ENCODE measurements at regions not wholly inside any gene's neighbourhood (a gene's known extent, or its start where the extent isn't known, plus 50 kb on each side); places are given as distances from the start of the nearest gene placed in this dataset.
A peak's percentile ranks its signal among the peaks of the same experiment; 100 is the strongest.

DNA sequence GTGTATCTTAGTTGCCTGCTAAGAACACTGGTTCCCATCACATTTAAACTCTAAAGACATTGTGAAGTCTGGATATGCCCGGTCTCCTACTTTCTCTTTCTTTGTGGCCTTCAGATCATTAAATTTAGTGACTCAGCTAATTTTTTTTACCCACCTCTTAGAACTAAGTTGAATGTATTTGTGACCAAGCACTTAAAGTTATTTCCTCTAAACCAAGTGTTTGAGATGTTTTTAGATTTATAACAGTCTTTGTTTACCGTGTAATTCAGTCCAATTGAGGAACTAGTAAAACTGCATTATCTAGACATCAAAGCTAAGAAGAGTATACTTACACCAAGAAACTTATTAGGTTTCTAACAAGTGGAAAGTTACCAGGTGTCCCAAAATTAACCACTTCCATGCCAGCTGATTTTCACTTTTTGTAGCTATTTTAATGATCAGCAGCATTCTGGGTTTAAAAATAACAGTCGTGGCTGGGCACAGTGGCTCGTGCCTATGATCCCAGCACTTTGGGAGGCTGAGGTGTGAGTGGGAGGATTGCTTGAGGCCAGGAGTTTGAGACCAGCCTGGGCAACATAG lies 53.1 kb downstream of the ARHGAP35 start:
- H3K4me3 ChIP-seq (ENCODE audit: control insufficient read depth in 2 of 3, extremely low read depth in 1 of 3, insufficient read depth in 2 of 3, low read depth in 1 of 3, low read length in 3 of 3), result peak overlapping the region in 1 of 3 experiments; percentile 14
- DNase-seq (ENCODE audit: low read depth, low spot score), result no peak
- no peaks in the 10 kb centered on the region for H4K20me1 ChIP-seq (ENCODE audit: control insufficient read depth, extremely low read depth, insufficient read depth, low read length)
- dilution Hi-C loops (cut with MboI; ENCODE audit: extremely low pct_ligation_motif_present, low sequenced_read_pairs), result no loop called here
- H3K9me1 ChIP-seq (ENCODE audit: control insufficient read depth, extremely low read depth, insufficient read depth, low read length), result peaks cover 4% of the 10 kb centered on the region
- no peak for FAIRE-seq
- peaks cover 2 to 6% of the 10 kb centered on the region in 2 experiments for H3K36me3 ChIP-seq (ENCODE audit: control insufficient read depth in 2 of 2, extremely low read depth in 1 of 2, insufficient read depth in 2 of 2, low read length in 2 of 2)
- no peak for TF ChIP-seq EZH2 (IDR thresholded peaks at IDR 0.05; ENCODE audit: low read length)
- TF ChIP-seq, protein P1, sequence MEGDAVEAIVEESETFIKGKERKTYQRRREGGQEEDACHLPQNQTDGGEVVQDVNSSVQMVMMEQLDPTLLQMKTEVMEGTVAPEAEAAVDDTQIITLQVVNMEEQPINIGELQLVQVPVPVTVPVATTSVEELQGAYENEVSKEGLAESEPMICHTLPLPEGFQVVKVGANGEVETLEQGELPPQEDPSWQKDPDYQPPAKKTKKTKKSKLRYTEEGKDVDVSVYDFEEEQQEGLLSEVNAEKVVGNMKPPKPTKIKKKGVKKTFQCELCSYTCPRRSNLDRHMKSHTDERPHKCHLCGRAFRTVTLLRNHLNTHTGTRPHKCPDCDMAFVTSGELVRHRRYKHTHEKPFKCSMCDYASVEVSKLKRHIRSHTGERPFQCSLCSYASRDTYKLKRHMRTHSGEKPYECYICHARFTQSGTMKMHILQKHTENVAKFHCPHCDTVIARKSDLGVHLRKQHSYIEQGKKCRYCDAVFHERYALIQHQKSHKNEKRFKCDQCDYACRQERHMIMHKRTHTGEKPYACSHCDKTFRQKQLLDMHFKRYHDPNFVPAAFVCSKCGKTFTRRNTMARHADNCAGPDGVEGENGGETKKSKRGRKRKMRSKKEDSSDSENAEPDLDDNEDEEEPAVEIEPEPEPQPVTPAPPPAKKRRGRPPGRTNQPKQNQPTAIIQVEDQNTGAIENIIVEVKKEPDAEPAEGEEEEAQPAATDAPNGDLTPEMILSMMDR (optimal IDR thresholded peaks at IDR 0.05 in 1 of 3, IDR thresholded peaks at IDR 0.05 in 1 of 3, conservative IDR thresholded peaks at IDR 0.05 in 1 of 3; ENCODE audit: extremely low read depth in 1 of 3, insufficient read depth in 2 of 3, low read length in 3 of 3), result no peak
- no peak overlapping the region for H3K9ac ChIP-seq (ENCODE audit: control insufficient read depth, extremely low read depth, insufficient read depth, low read length)
- peak overlapping the region; percentile 14 for H3K27ac ChIP-seq (ENCODE audit: control insufficient read depth, insufficient read depth, low read length)
- no peaks in the 10 kb centered on the region for H3K9me3 ChIP-seq (ENCODE audit: control insufficient read depth, low read depth, low read length)
- peak overlapping the region; percentile 54 for H3K4me2 ChIP-seq (ENCODE audit: control insufficient read depth, extremely low read depth, insufficient read depth, low read depth, low read length)
- peaks cover 17% of the 10 kb centered on the region for H3K4me1 ChIP-seq (ENCODE audit: control insufficient read depth, extremely low read depth, insufficient read depth, low read length)
- no peak overlapping the region for H2AFZ ChIP-seq (ENCODE audit: control insufficient read depth, low read length)
- H3K27me3 ChIP-seq (ENCODE audit: control insufficient read depth, extremely low read depth, insufficient read depth, low read length), result no peaks in the 10 kb centered on the region
- H3K79me2 ChIP-seq (ENCODE audit: control insufficient read depth, insufficient read depth, low read length), result peaks cover 83% of the 10 kb centered on the region

DNA sequence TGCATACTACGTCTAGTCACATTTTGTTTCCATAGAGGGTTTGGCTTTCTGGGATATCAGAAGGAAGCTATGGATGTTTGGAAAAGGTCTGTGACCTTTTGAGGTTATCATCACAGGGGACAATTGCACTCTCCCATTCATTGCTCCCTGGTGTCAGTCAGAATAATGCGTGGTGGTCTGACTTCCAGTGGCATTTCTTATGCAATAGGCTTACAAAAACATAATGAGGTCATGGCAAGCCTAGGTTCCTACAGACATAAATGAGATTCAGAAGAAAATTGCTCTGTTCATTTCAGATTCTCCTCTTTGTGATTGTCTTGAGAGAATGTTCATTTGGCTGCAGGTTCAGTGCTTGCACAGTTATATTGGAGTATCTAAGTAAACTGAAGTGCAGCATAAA lies 54.6 kb downstream of the ARHGAP35 start:
- dilution Hi-C loops (cut with MboI; ENCODE audit: extremely low pct_ligation_motif_present, low sequenced_read_pairs), result no loop called here
- no peak overlapping the region for H2AFZ ChIP-seq (ENCODE audit: control insufficient read depth, low read length)
- peaks cover 4% of the 10 kb centered on the region for H3K9me1 ChIP-seq (ENCODE audit: control insufficient read depth, extremely low read depth, insufficient read depth, low read length)
- DNase-seq (ENCODE audit: low read depth, low spot score) (no peak), FAIRE-seq (no peak)
- H3K79me2 ChIP-seq (ENCODE audit: control insufficient read depth, insufficient read depth, low read length), result peaks cover 81% of the 10 kb centered on the region
- no peaks in the 10 kb centered on the region for H3K9me3 ChIP-seq (ENCODE audit: control insufficient read depth, low read depth, low read length)
- H3K4me2 ChIP-seq (ENCODE audit: control insufficient read depth, extremely low read depth, insufficient read depth, low read depth, low read length), result no peak overlapping the region
- no peak overlapping the region for H3K4me3 ChIP-seq (ENCODE audit: control insufficient read depth in 2 of 3, extremely low read depth in 1 of 3, insufficient read depth in 2 of 3, low read depth in 1 of 3, low read length in 3 of 3)
- H3K36me3 ChIP-seq (ENCODE audit: control insufficient read depth in 2 of 2, extremely low read depth in 1 of 2, insufficient read depth in 2 of 2, low read length in 2 of 2), result peaks cover 11 to 14% of the 10 kb centered on the region in 2 experiments
- no peak overlapping the region for H3K9ac ChIP-seq (ENCODE audit: control insufficient read depth, extremely low read depth, insufficient read depth, low read length)
- no peaks in the 10 kb centered on the region for H3K27me3 ChIP-seq (ENCODE audit: control insufficient read depth, extremely low read depth, insufficient read depth, low read length)
- no peaks in the 10 kb centered on the region for H4K20me1 ChIP-seq (ENCODE audit: control insufficient read depth, extremely low read depth, insufficient read depth, low read length)
- no peak overlapping the region for H3K27ac ChIP-seq (ENCODE audit: control insufficient read depth, insufficient read depth, low read length)
- TF ChIP-seq, protein P1 (optimal IDR thresholded peaks at IDR 0.05 in 1 of 3, IDR thresholded peaks at IDR 0.05 in 1 of 3, conservative IDR thresholded peaks at IDR 0.05 in 1 of 3; ENCODE audit: extremely low read depth in 1 of 3, insufficient read depth in 2 of 3, low read length in 3 of 3), result no peak
- TF ChIP-seq EZH2 (IDR thresholded peaks at IDR 0.05; ENCODE audit: low read length), result no peak
- peaks cover 22% of the 10 kb centered on the region for H3K4me1 ChIP-seq (ENCODE audit: control insufficient read depth, extremely low read depth, insufficient read depth, low read length)

All from keratinocyte (primary cell).